ENCODE measurements at regions not wholly inside any gene's neighbourhood (a gene's known extent, or its start where the extent isn't known, plus 50 kb on each side); places are given as distances from the start of the nearest gene placed in this dataset.

GRCh38 chr4:148676344-148676743 lies 234.1 kb upstream of the NR3C2 start:
- no peak overlapping the region for H3K4me3 ChIP-seq (ENCODE audit: low read depth, low read length)
- DNase-seq (ENCODE audit: low read depth): no peak
- no peak for TF ChIP-seq CTCF (IDR thresholded peaks at IDR 0.05; ENCODE audit: insufficient read depth, low read length)

GRCh38 chr4:148674876-148675275 lies 232.7 kb upstream of the NR3C2 start:
- no peak for TF ChIP-seq CTCF (IDR thresholded peaks at IDR 0.05; ENCODE audit: insufficient read depth, low read length)
- no peak overlapping the region for H3K4me3 ChIP-seq (ENCODE audit: low read depth, low read length)
- DNase-seq (ENCODE audit: low read depth): no peak

GRCh38 chr4:148664636-148665035 lies 222.4 kb upstream of the NR3C2 start:
- no peak for DNase-seq (ENCODE audit: low read depth)
- TF ChIP-seq CTCF (IDR thresholded peaks at IDR 0.05; ENCODE audit: insufficient read depth, low read length): no peak
- no peak overlapping the region for H3K4me3 ChIP-seq (ENCODE audit: low read depth, low read length)

- no peak for DNase-seq (ENCODE audit: low read depth)
- TF ChIP-seq CTCF (IDR thresholded peaks at IDR 0.05; ENCODE audit: insufficient read depth, low read length): no peak
- H3K4me3 ChIP-seq (ENCODE audit: low read depth, low read length): no peak overlapping the region
These were observed 211.9 kb upstream of the NR3C2 start for GRCh38 chr4:148654131-148654530.

GRCh38 chr4:148653681-148654080 lies 211.5 kb upstream of the NR3C2 start:
- no peak for TF ChIP-seq CTCF (IDR thresholded peaks at IDR 0.05; ENCODE audit: insufficient read depth, low read length)
- H3K4me3 ChIP-seq (ENCODE audit: low read depth, low read length): no peak overlapping the region
- no peak for DNase-seq (ENCODE audit: low read depth)

- no peak for TF ChIP-seq CTCF (IDR thresholded peaks at IDR 0.05; ENCODE audit: insufficient read depth, low read length)
- DNase-seq (ENCODE audit: low read depth): no peak
- no peak overlapping the region for H3K4me3 ChIP-seq (ENCODE audit: low read depth, low read length)
These were observed 209.8 kb upstream of the NR3C2 start for GRCh38 chr4:148651991-148652390.

- H3K4me3 ChIP-seq (ENCODE audit: low read depth, low read length): no peak overlapping the region
- TF ChIP-seq CTCF (IDR thresholded peaks at IDR 0.05; ENCODE audit: insufficient read depth, low read length): no peak
- peak; percentile 1 for DNase-seq (ENCODE audit: low read depth)
These were observed 207.6 kb upstream of the NR3C2 start for GRCh38 chr4:148649652-148650331.

Measured in fibroblast of the aortic adventitia (primary cell).